B cell (primary cell): ENCODE measurements at regions not wholly inside any gene's neighbourhood (a gene's known extent, or its start where the extent isn't known, plus 50 kb on each side); places are given as distances from the start of the nearest gene placed in this dataset.

Experiments
- CTCF ChIP-seq: fragments of 200-600 bp; IDR thresholded peaks from one replicate; pipeline ENCODE4 v1.8.0; 2022; ENCODE audit warnings: antibody characterized with exemption, mild to moderate bottlenecking
- EZH2 ChIP-seq: IDR thresholded peaks from 2 replicates; pipeline ENCODE4 v1.6.1; 2012; ENCODE audit warnings: borderline replicate concordance, low read depth, mild to moderate bottlenecking, moderate library complexity, low read length; ENCODE audit not compliant: insufficient read depth, poor library complexity, severe bottlenecking

GRCh38 chr6:91094806-91095475 is 508.1 kb upstream of the MAP3K7 start:
- no peak for TF ChIP-seq CTCF
- no peak for TF ChIP-seq EZH2
